ENCODE measurements at regions not wholly inside any gene's neighbourhood (a gene's known extent, or its start where the extent isn't known, plus 50 kb on each side); places are given as distances from the start of the nearest gene placed in this dataset.
"Not testable (repeated sequence)": the region's sequence is repeated elsewhere in the genome, so short reads cannot be mapped to it uniquely, and the experiment has no call there.

GRCh38 chr12:76674669-76675315, 89.1 kb upstream of the ZDHHC17 start:
- no peaks in the 10 kb centered on the region for H3K4me1 Mint-ChIP-seq (ENCODE audit: low read depth, unreplicated experiment)
- no peak for DNase-seq
- no TSS peak for BruUV-seq (replicated peaks)
- CTCF ChIA-PET, result no interaction called here
- H3K9me3 Mint-ChIP-seq (ENCODE audit: low read depth, unreplicated experiment), result no peaks in the 10 kb centered on the region
- H3K27ac Mint-ChIP-seq (ENCODE audit: unreplicated experiment), result no peak overlapping the region
- no peaks in the 10 kb centered on the region for H3K27me3 Mint-ChIP-seq (ENCODE audit: unreplicated experiment)
- no peak overlapping the region for H3K4me3 Mint-ChIP-seq (ENCODE audit: low read depth, unreplicated experiment)
- intact Hi-C loops (cut with micrococcal nuclease; ENCODE audit: unreplicated experiment), result no loop called here
- no peak for TF ChIP-seq CTCF (IDR thresholded peaks at IDR 0.05; ENCODE audit: unreplicated experiment)
- no peaks in the 10 kb centered on the region for H3K36me3 Mint-ChIP-seq (ENCODE audit: insufficient read depth, unreplicated experiment)

- H3K9me3 Mint-ChIP-seq (ENCODE audit: low read depth, unreplicated experiment); H3K4me1 Mint-ChIP-seq (ENCODE audit: low read depth, unreplicated experiment); H3K4me3 Mint-ChIP-seq (ENCODE audit: low read depth, unreplicated experiment); intact Hi-C loops (cut with micrococcal nuclease; ENCODE audit: unreplicated experiment); DNase-seq; H3K27ac Mint-ChIP-seq (ENCODE audit: unreplicated experiment); H3K27me3 Mint-ChIP-seq (ENCODE audit: unreplicated experiment); H3K36me3 Mint-ChIP-seq (ENCODE audit: insufficient read depth, unreplicated experiment); BruUV-seq (replicated peaks); CTCF ChIA-PET: not testable (repeated sequence)
Observed at GRCh38 chr12:76676261-76676660, 87.7 kb upstream of the ZDHHC17 start.

- CTCF ChIA-PET, result no interaction called here
- Mint-ChIP-seq H3K27me3 (ENCODE audit: unreplicated experiment) (no peaks in the 10 kb centered on the region), H3K4me1 (ENCODE audit: low read depth, unreplicated experiment) (no peaks in the 10 kb centered on the region), H3K27ac (ENCODE audit: unreplicated experiment) (no peak overlapping the region), H3K4me3 (ENCODE audit: low read depth, unreplicated experiment) (no peak overlapping the region), H3K9me3 (ENCODE audit: low read depth, unreplicated experiment) (no peaks in the 10 kb centered on the region), H3K36me3 (ENCODE audit: insufficient read depth, unreplicated experiment) (no peaks in the 10 kb centered on the region)
- no peak for DNase-seq
- BruUV-seq (replicated peaks), result no TSS peak
- intact Hi-C loops (cut with micrococcal nuclease; ENCODE audit: unreplicated experiment), result no loop called here
- TF ChIP-seq CTCF (IDR thresholded peaks at IDR 0.05; ENCODE audit: unreplicated experiment), result no peak
Observed at GRCh38 chr12:76678992-76679391, 84.9 kb upstream of the ZDHHC17 start.

DNA sequence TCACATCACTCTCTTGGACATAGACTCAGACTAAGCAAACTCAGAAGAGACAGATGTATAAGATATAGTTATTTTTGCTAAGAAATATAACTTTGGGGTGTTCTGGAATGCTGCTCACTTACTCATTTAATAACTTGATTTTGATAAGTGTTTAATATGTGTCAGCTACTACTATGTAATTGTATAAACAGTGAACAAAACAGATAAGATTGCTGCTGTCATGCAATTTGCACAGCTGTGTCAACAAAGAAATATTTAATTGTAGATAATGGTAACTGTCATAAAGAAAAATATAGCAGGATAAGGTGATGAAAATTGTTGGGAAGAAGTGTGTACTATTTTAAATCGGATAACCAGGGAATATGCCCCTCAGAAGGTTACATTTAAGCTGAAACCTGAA, 84.1 kb upstream of the ZDHHC17 start:
- intact Hi-C loops (cut with micrococcal nuclease; ENCODE audit: unreplicated experiment), result no loop called here
- Mint-ChIP-seq H3K27ac (ENCODE audit: unreplicated experiment) (no peak overlapping the region), H3K27me3 (ENCODE audit: unreplicated experiment) (no peaks in the 10 kb centered on the region), H3K4me3 (ENCODE audit: low read depth, unreplicated experiment) (no peak overlapping the region), H3K4me1 (ENCODE audit: low read depth, unreplicated experiment) (no peaks in the 10 kb centered on the region), H3K9me3 (ENCODE audit: low read depth, unreplicated experiment) (no peaks in the 10 kb centered on the region), H3K36me3 (ENCODE audit: insufficient read depth, unreplicated experiment) (no peaks in the 10 kb centered on the region)
- no peak for TF ChIP-seq CTCF (IDR thresholded peaks at IDR 0.05; ENCODE audit: unreplicated experiment)
- CTCF ChIA-PET, result no interaction called here
- no TSS peak for BruUV-seq (replicated peaks)
- DNase-seq, result no peak

GRCh38 chr12:76680940-76681339, 83.0 kb upstream of the ZDHHC17 start:
- H3K4me1 Mint-ChIP-seq (ENCODE audit: low read depth, unreplicated experiment), result no peaks in the 10 kb centered on the region
- H3K27me3 Mint-ChIP-seq (ENCODE audit: unreplicated experiment), result no peaks in the 10 kb centered on the region
- H3K36me3 Mint-ChIP-seq (ENCODE audit: insufficient read depth, unreplicated experiment), result no peaks in the 10 kb centered on the region
- no peaks in the 10 kb centered on the region for H3K9me3 Mint-ChIP-seq (ENCODE audit: low read depth, unreplicated experiment)
- CTCF ChIA-PET, result no interaction called here
- no TSS peak for BruUV-seq (replicated peaks)
- intact Hi-C loops (cut with micrococcal nuclease; ENCODE audit: unreplicated experiment), result no loop called here
- H3K4me3 Mint-ChIP-seq (ENCODE audit: low read depth, unreplicated experiment), result no peak overlapping the region
- H3K27ac Mint-ChIP-seq (ENCODE audit: unreplicated experiment), result no peak overlapping the region
- no peak for TF ChIP-seq CTCF (IDR thresholded peaks at IDR 0.05; ENCODE audit: unreplicated experiment)
- DNase-seq, result no peak

All from Calu3 (cell line).